HCT116 (cell line): ENCODE measurements at regions not wholly inside any gene's neighbourhood (a gene's known extent, or its start where the extent isn't known, plus 50 kb on each side); places are given as distances from the start of the nearest gene placed in this dataset.

ENCODE experiments used
- ATAC-seq: fragments of 200-7000 bp; cut with Tn5 transposase; 2 replicates; pipeline ENCODE4 v1.9.1; 2020; ENCODE audit warnings: mild to moderate bottlenecking, moderate library complexity
- BruUV-seq: library from RNA; stranded (reverse); fragments of 400-500 nt; replicated peaks from 2 replicates; lab custom pipeline; 2021; lab: Mats Ljungman, UMichigan
- CTCF ChIA-PET: fragments of 300-600 bp; sonication (Branson Sonifier 250); formaldehyde crosslinking; loops from one replicate; lab custom pipeline; 2021; ENCODE audit warnings: antibody characterized with exemption; lab: Charles Lee
- POLR2A ChIA-PET: fragments of 300-600, 350-600 bp; sonication (Branson Sonifier 250); formaldehyde crosslinking; loops from one replicate; lab custom pipeline; 2021; ENCODE audit warnings: antibody characterized with exemption; lab: Charles Lee
- RAD21 ChIA-PET, 2 experiments: fragments of 300-600 bp; sonication (Branson Sonifier 250); formaldehyde crosslinking; loops; one replicate each; lab custom pipeline; 2023; ENCODE audit warnings: low total read pairs in 2 of 2; ENCODE audit not compliant: uncharacterized antibody in 2 of 2, unreplicated experiment in 2 of 2, low non-redundant PET in 1 of 2; lab: Charles Lee
- DNase-seq: peaks from one replicate; pipeline ENCODE4 v3.0.0-alpha.2; 2010; ENCODE audit warnings: low read depth, low spot score
- H2AFZ ChIP-seq: fragments of 200-600 bp; shearing (Covaris generic), sonication (generic); 2 replicates; pipeline ENCODE4 v1.6.1; 2017; ENCODE audit warnings: low read depth, mixed run types, mixed read lengths, antibody characterized with exemption, low read length; ENCODE audit not compliant: poor library complexity, severe bottlenecking
- H3K27ac ChIP-seq: 2 replicates; pipeline ENCODE4 v1.5.1; 2012; ENCODE audit warnings: low read depth, low read length
- H3K27me3 ChIP-seq: fragments of 200-600 bp; sonication (generic); 2 replicates; pipeline ENCODE4 v1.6.1; 2016; ENCODE audit warnings: mixed run types, low read length, mixed read lengths; ENCODE audit not compliant: insufficient read depth
- H3K36me3 ChIP-seq, 2 experiments: fragments of 200-500 bp in 1 of 2; fragments of 200-600 bp in 1 of 2; sonication (Bioruptor generic) in 1 of 2; sonication (generic) in 1 of 2; 2 replicates each; pipeline versions ENCODE4 v1.5.1 to v1.6.1; 2014 to 2016; ENCODE audit warnings: low read length in 2 of 2, inconsistent platforms in 1 of 2, mixed read lengths in 1 of 2, mixed run types in 1 of 2; ENCODE audit not compliant: insufficient read depth in 2 of 2, control insufficient read depth in 1 of 2
- H3K4me1 ChIP-seq, 2 experiments: fragments of 200-600 bp in 1 of 2; sonication (generic) in 1 of 2; 2 replicates each; pipeline versions ENCODE4 v1.5.1 to v1.6.1; 2012 to 2017; ENCODE audit warnings: low read length in 2 of 2, inconsistent platforms in 1 of 2, mild to moderate bottlenecking in 1 of 2, mixed read lengths in 1 of 2, mixed run types in 1 of 2, moderate library complexity in 1 of 2; ENCODE audit not compliant: insufficient read depth in 2 of 2, control insufficient read depth in 1 of 2
- H3K4me2 ChIP-seq: fragments of 200-600 bp; sonication (generic); 2 replicates; pipeline ENCODE4 v1.6.1; 2017; ENCODE audit warnings: mixed run types, low read length, mixed read lengths
- H3K4me3 ChIP-seq, 2 experiments: fragments of 200-600 bp in 1 of 2; sonication (generic) in 1 of 2; replicated peaks in 1 of 2; 2 replicates each; pipeline ENCODE4 v1.5.1; 2011 to 2016; ENCODE audit warnings: low read length in 2 of 2, control low read depth in 1 of 2, low read depth in 1 of 2, mild to moderate bottlenecking in 1 of 2, mixed read lengths in 1 of 2, mixed run types in 1 of 2
- H3K79me2 ChIP-seq: fragments of 200-600 bp; sonication (generic); 2 replicates; pipeline ENCODE4 v1.6.1; 2017; ENCODE audit warnings: mild to moderate bottlenecking, mixed run types, low read length, moderate library complexity, mixed read lengths; ENCODE audit not compliant: insufficient read depth
- H3K9ac ChIP-seq: fragments of 200-600 bp; sonication (generic); 2 replicates; pipeline ENCODE4 v1.6.1; 2016; ENCODE audit warnings: low read length, mixed read lengths
- H3K9me2 ChIP-seq: fragments of 200-600 bp; sonication (generic), shearing (Covaris generic); 2 replicates; pipeline ENCODE4 v1.6.1; 2017; ENCODE audit warnings: mixed run types, mild to moderate bottlenecking, moderate library complexity; ENCODE audit not compliant: insufficient read depth
- H3K9me3 ChIP-seq, 2 experiments: fragments of 200-500 bp in 1 of 2; fragments of 200-600 bp in 1 of 2; sonication (Bioruptor generic) in 1 of 2; sonication (generic) in 1 of 2; 2 replicates each; pipeline ENCODE4 v1.6.1; 2014 to 2017; ENCODE audit warnings: low read length in 2 of 2, mixed read lengths in 2 of 2, inconsistent platforms in 1 of 2, low read depth in 1 of 2, mild to moderate bottlenecking in 1 of 2, mixed run types in 1 of 2, moderate library complexity in 1 of 2; ENCODE audit not compliant: control insufficient read depth in 1 of 2, insufficient read depth in 1 of 2
- H4K20me1 ChIP-seq: fragments of 200-600 bp; sonication (generic), shearing (Covaris generic); 2 replicates; pipeline ENCODE4 v1.6.1; 2017; ENCODE audit warnings: mixed run types, mild to moderate bottlenecking, moderate library complexity; ENCODE audit not compliant: insufficient read depth
- CBX3 ChIP-seq: IDR thresholded peaks from 2 replicates; pipeline ENCODE4 v1.6.1; 2012; ENCODE audit warnings: low read depth
- EGR1 ChIP-seq: IDR thresholded peaks from 2 replicates; pipeline ENCODE4 v1.6.1; 2012; ENCODE audit warnings: low read depth
- EZH2 ChIP-seq: fragments of 200-600 bp; sonication (generic); IDR thresholded peaks from 2 replicates; pipeline ENCODE4 v1.6.1; 2017; ENCODE audit warnings: antibody characterized with exemption, mixed run types
- EZH2phosphoT487 ChIP-seq: fragments of 200-600 bp; IDR thresholded peaks from 2 replicates; pipeline ENCODE4 v1.6.1; 2018; ENCODE audit warnings: antibody characterized with exemption, borderline replicate concordance
- JUND ChIP-seq: IDR thresholded peaks from 2 replicates; pipeline ENCODE4 v1.6.1; 2012
- POLR2A ChIP-seq: IDR thresholded peaks from 2 replicates; pipeline ENCODE4 v1.7.0; 2011; ENCODE audit warnings: borderline replicate concordance; ENCODE audit not compliant: insufficient read depth, insufficient read length; ENCODE audit errors: extremely low read depth
- POLR2AphosphoS5 ChIP-seq: IDR thresholded peaks from 2 replicates; pipeline ENCODE4 v1.6.1; 2011; ENCODE audit warnings: mild to moderate bottlenecking, low read depth, low read length, moderate library complexity
- RAD21 ChIP-seq: IDR thresholded peaks from 2 replicates; pipeline ENCODE4 v1.6.1; 2012; ENCODE audit warnings: low read depth, mild to moderate bottlenecking
- SRF ChIP-seq: IDR thresholded peaks from 2 replicates; pipeline ENCODE4 v1.6.1; 2012; ENCODE audit warnings: low read depth
- TCF7L2 ChIP-seq: IDR thresholded peaks from 2 replicates; pipeline ENCODE4 v1.7.0; 2011; ENCODE audit warnings: borderline replicate concordance, inconsistent platforms; ENCODE audit not compliant: insufficient read depth, insufficient read length; ENCODE audit errors: extremely low read depth
- YY1 ChIP-seq: IDR thresholded peaks from 2 replicates; pipeline ENCODE4 v1.6.1; 2011; ENCODE audit warnings: low read length, low read depth, moderate library complexity, mild to moderate bottlenecking; ENCODE audit not compliant: insufficient replicate concordance; ENCODE audit errors: extremely low read depth
- intact Hi-C: fragments of 100-400 bp; cut with micrococcal nuclease; formaldehyde crosslinking; loops from 2 replicates; pipeline ENCODE4 v1.10.0; 2022
- TF ChIP-seq, protein P1 (sequence below): IDR thresholded peaks from 2 replicates; pipeline ENCODE4 v1.6.1; 2012
- TF ChIP-seq, protein P2 (sequence below), 3 experiments: fragments of 200-600 bp in 1 of 3; sonication (generic) in 1 of 3; IDR thresholded peaks in 2 of 3; conservative IDR thresholded peaks in 1 of 3; 2 replicates each; pipeline ENCODE4 v1.5.1; 2012 to 2017; ENCODE audit warnings: low read depth in 2 of 3, low read length in 2 of 3, antibody characterized with exemption in 1 of 3, borderline replicate concordance in 1 of 3, control low read depth in 1 of 3, mild to moderate bottlenecking in 1 of 3, mixed read lengths in 1 of 3, mixed run types in 1 of 3, moderate library complexity in 1 of 3; ENCODE audit not compliant: insufficient read depth in 1 of 3

- TF ChIP-seq, protein P1, sequence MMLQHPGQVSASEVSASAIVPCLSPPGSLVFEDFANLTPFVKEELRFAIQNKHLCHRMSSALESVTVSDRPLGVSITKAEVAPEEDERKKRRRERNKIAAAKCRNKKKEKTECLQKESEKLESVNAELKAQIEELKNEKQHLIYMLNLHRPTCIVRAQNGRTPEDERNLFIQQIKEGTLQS, result no peak
- TF ChIP-seq SRF (no peak), POLR2A (no peak), EGR1 (no peak), JUND (no peak), TCF7L2 (no peak), POLR2AphosphoS5 (no peak), EZH2phosphoT487 (no peak), RAD21 (no peak), EZH2 (no peak), CBX3 (no peak), YY1 (no peak)
- TF ChIP-seq, protein P2, sequence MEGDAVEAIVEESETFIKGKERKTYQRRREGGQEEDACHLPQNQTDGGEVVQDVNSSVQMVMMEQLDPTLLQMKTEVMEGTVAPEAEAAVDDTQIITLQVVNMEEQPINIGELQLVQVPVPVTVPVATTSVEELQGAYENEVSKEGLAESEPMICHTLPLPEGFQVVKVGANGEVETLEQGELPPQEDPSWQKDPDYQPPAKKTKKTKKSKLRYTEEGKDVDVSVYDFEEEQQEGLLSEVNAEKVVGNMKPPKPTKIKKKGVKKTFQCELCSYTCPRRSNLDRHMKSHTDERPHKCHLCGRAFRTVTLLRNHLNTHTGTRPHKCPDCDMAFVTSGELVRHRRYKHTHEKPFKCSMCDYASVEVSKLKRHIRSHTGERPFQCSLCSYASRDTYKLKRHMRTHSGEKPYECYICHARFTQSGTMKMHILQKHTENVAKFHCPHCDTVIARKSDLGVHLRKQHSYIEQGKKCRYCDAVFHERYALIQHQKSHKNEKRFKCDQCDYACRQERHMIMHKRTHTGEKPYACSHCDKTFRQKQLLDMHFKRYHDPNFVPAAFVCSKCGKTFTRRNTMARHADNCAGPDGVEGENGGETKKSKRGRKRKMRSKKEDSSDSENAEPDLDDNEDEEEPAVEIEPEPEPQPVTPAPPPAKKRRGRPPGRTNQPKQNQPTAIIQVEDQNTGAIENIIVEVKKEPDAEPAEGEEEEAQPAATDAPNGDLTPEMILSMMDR (IDR thresholded peaks at IDR 0.05 in 2 of 3, conservative IDR thresholded peaks at IDR 0.05 in 1 of 3; ENCODE audit: borderline replicate concordance in 1 of 3, insufficient read depth in 1 of 3, low read depth in 2 of 3, low read length in 2 of 3), result no peak
- no TSS peak for BruUV-seq
- Histone ChIP-seq H3K27me3 (peaks cover 5% of the 10 kb centered on the region; the same call in 1 of the 2 replicates), H3K4me2 (no peak overlapping the region), H2AFZ (no peak overlapping the region), H4K20me1 (no peaks in the 10 kb centered on the region), H3K9ac (no peak overlapping the region), H3K27ac (no peak overlapping the region), H3K9me3 (no peaks in the 10 kb centered on the region), H3K4me1 (no peaks in the 10 kb centered on the region), H3K4me3 (no peak overlapping the region), H3K79me2 (no peaks in the 10 kb centered on the region), H3K36me3 (no peaks in the 10 kb centered on the region), H3K9me2 (no peaks in the 10 kb centered on the region)
- ChIA-PET RAD21 (no interaction called here), CTCF (no interaction called here), POLR2A (no interaction called here)
- intact Hi-C loops, result no loop called here
- DNase-seq (no peak), ATAC-seq (no peak)
Measured at GRCh38 chr15:69610858-69611257, 158.2 kb downstream of the RPLP1 start.
